HEK293T (cell line): ENCODE measurements at regions not wholly inside any gene's neighbourhood (a gene's known extent, or its start where the extent isn't known, plus 50 kb on each side); places are given as distances from the start of the nearest gene placed in this dataset.

Source experiments
- CTCF ChIA-PET: fragments of 350-600 bp; formaldehyde crosslinking; extraction: SDS; loops from one replicate; lab custom pipeline; 2021; ENCODE audit warnings: antibody characterized with exemption, inconsistent platforms; lab: Yijun Ruan, JAX
- POLR2A ChIA-PET: fragments of 350-600 bp; formaldehyde crosslinking; extraction: SDS; loops from one replicate; lab custom pipeline; 2020; ENCODE audit warnings: antibody characterized with exemption, inconsistent platforms; lab: Yijun Ruan, JAX
- DNase-seq: peaks from one replicate; pipeline ENCODE4 v3.0.0; 2012; ENCODE audit warnings: mixed read lengths; ENCODE audit errors: extremely low spot score
- ARNT ChIP-seq: fragments of 450-650 bp; IDR thresholded peaks from 2 replicates; pipeline ENCODE4 v1.6.1; 2017; ENCODE audit warnings: mild to moderate bottlenecking
- BHLHE40 ChIP-seq: fragments of 450-650 bp; IDR thresholded peaks from 2 replicates; pipeline ENCODE4 v1.6.1; 2016; ENCODE audit warnings: mild to moderate bottlenecking, moderate library complexity, borderline replicate concordance
- CTBP1 ChIP-seq: fragments of 450-650 bp; IDR thresholded peaks from 2 replicates; pipeline ENCODE4 v1.6.1; 2016; ENCODE audit warnings: borderline replicate concordance
- ELF4 ChIP-seq: fragments of 450-650 bp; IDR thresholded peaks from 2 replicates; pipeline ENCODE4 v1.6.1; 2017; ENCODE audit warnings: antibody characterized with exemption
- FOXA1 ChIP-seq: fragments of 450-650 bp; IDR thresholded peaks from 2 replicates; pipeline ENCODE4 v1.6.1; 2016; ENCODE audit warnings: mild to moderate bottlenecking
- FOXK2 ChIP-seq: fragments of 450-650 bp; IDR thresholded peaks from 2 replicates; pipeline ENCODE4 v1.6.1; 2016; ENCODE audit warnings: mild to moderate bottlenecking
- FOXM1 ChIP-seq: fragments of 450-650 bp; IDR thresholded peaks from 2 replicates; pipeline ENCODE4 v1.6.1; 2017; ENCODE audit warnings: mild to moderate bottlenecking, borderline replicate concordance
- HDGF ChIP-seq: fragments of 450-650 bp; IDR thresholded peaks from 2 replicates; pipeline ENCODE4 v1.6.1; 2017; ENCODE audit warnings: antibody characterized with exemption, borderline replicate concordance
- L3MBTL2 ChIP-seq: fragments of 450-650 bp; conservative IDR thresholded peaks from 2 replicates; pipeline ENCODE4 v1.6.1; 2016; ENCODE audit warnings: mild to moderate bottlenecking
- LEF1 ChIP-seq: fragments of 450-650 bp; IDR thresholded peaks from 2 replicates; pipeline ENCODE4 v1.6.1; 2017; ENCODE audit warnings: mild to moderate bottlenecking, borderline replicate concordance
- NFRKB ChIP-seq: fragments of 450-650 bp; IDR thresholded peaks from 2 replicates; pipeline ENCODE4 v1.6.1; 2016; ENCODE audit warnings: mild to moderate bottlenecking, moderate library complexity
- SP1 ChIP-seq: fragments of 450-650 bp; IDR thresholded peaks from 2 replicates; pipeline ENCODE4 v1.6.1; 2017
- SUZ12 ChIP-seq: fragments of 450-650 bp; IDR thresholded peaks from 2 replicates; pipeline ENCODE4 v1.6.1; 2016; ENCODE audit warnings: mild to moderate bottlenecking
- TARDBP ChIP-seq: fragments of 450-650 bp; IDR thresholded peaks from 2 replicates; pipeline ENCODE4 v1.6.1; 2016
- ZNF384 ChIP-seq: fragments of 450-650 bp; IDR thresholded peaks from 2 replicates; pipeline ENCODE4 v1.6.1; 2016
- TF ChIP-seq, protein P1 (sequence below): fragments of 450-650 bp; IDR thresholded peaks from 2 replicates; pipeline ENCODE4 v1.6.1; 2016

DNA sequence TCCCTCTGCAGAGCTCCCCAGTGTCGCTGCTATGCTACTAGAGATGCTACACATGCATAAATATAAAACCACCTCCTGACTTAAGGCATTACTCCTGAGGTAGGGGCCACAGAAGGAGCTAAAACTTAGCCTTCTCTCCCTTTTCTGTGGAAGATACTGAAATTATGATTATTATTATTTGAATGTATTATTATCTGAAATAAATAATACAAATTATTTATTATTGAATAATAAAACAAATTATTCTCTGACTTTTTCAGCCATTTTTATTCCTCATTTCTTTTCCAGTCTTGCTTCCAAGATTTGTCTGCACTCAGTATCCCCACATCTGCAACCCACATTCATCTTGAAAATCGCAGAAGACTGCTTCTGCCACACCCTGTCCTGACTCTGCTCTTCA is 414.9 kb upstream of the ACO1 start:
- no peak for DNase-seq
- TF ChIP-seq FOXM1 (no peak), BHLHE40 (no peak), LEF1 (no peak), HDGF (no peak), CTBP1 (no peak), L3MBTL2 (no peak), ZNF384 (no peak), TARDBP (no peak)
- TF ChIP-seq, protein P1, sequence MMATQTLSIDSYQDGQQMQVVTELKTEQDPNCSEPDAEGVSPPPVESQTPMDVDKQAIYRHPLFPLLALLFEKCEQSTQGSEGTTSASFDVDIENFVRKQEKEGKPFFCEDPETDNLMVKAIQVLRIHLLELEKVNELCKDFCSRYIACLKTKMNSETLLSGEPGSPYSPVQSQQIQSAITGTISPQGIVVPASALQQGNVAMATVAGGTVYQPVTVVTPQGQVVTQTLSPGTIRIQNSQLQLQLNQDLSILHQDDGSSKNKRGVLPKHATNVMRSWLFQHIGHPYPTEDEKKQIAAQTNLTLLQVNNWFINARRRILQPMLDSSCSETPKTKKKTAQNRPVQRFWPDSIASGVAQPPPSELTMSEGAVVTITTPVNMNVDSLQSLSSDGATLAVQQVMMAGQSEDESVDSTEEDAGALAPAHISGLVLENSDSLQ: no peak
- ChIA-PET CTCF (no interaction called here), POLR2A (no interaction called here)

GRCh38 chr9:31983895-31984294 is 400.5 kb upstream of the ACO1 start:
- ChIA-PET POLR2A (no interaction called here), CTCF (no interaction called here)
- DNase-seq: no peak
- TF ChIP-seq ARNT (no peak), BHLHE40 (no peak), L3MBTL2 (no peak), LEF1 (no peak), FOXA1 (no peak), FOXM1 (no peak)
- TF ChIP-seq, protein P1: no peak

- TF ChIP-seq SP1: no peak
- no peak for TF ChIP-seq LEF1
- TF ChIP-seq, protein P1: no peak
- TF ChIP-seq FOXK2: no peak
- no peak for TF ChIP-seq HDGF
- TF ChIP-seq SUZ12: no peak
- TF ChIP-seq BHLHE40: no peak
- no peak for TF ChIP-seq FOXM1
- TF ChIP-seq ELF4: no peak
- TF ChIP-seq CTBP1: no peak
- TF ChIP-seq L3MBTL2: no peak
- no peak for DNase-seq
- CTCF ChIA-PET: interaction anchor here (0.7 kb wide), 1 partner anchor 354 kb away, joined by 4 read pairs; no protein-coding TSS in a partner anchor
- POLR2A ChIA-PET: no interaction called here
These were observed 388.1 kb upstream of the ACO1 start for GRCh38 chr9:31996331-31996730.

- TF ChIP-seq FOXA1: no peak
- TF ChIP-seq, protein P1: no peak
- no peak for TF ChIP-seq NFRKB
- TF ChIP-seq FOXK2: no peak
- no peak for TF ChIP-seq ZNF384
- no peak for TF ChIP-seq L3MBTL2
- TF ChIP-seq CTBP1: no peak
- TF ChIP-seq LEF1: no peak
- no peak for TF ChIP-seq BHLHE40
- TF ChIP-seq FOXM1: no peak
- no peak for TF ChIP-seq ELF4
- TF ChIP-seq TARDBP: no peak
- ChIA-PET POLR2A (no interaction called here), CTCF (no interaction called here)
- no peak for DNase-seq
These were observed 379.9 kb upstream of the ACO1 start for GRCh38 chr9:32004431-32005076.

- no peak for DNase-seq
- ChIA-PET POLR2A (no interaction called here), CTCF (no interaction called here)
- TF ChIP-seq FOXK2 (no peak), ARNT (no peak), LEF1 (no peak), BHLHE40 (no peak), SUZ12 (no peak), CTBP1 (no peak), NFRKB (no peak), FOXA1 (no peak), FOXM1 (no peak), L3MBTL2 (no peak), SP1 (no peak), ZNF384 (no peak), TARDBP (no peak)
- TF ChIP-seq, protein P1: no peak
These were observed 374.1 kb upstream of the ACO1 start for GRCh38 chr9:32010322-32010721.
